ENCODE measurements at regions not wholly inside any gene's neighbourhood (a gene's known extent, or its start where the extent isn't known, plus 50 kb on each side); places are given as distances from the start of the nearest gene placed in this dataset.

- TF ChIP-seq, protein P1, sequence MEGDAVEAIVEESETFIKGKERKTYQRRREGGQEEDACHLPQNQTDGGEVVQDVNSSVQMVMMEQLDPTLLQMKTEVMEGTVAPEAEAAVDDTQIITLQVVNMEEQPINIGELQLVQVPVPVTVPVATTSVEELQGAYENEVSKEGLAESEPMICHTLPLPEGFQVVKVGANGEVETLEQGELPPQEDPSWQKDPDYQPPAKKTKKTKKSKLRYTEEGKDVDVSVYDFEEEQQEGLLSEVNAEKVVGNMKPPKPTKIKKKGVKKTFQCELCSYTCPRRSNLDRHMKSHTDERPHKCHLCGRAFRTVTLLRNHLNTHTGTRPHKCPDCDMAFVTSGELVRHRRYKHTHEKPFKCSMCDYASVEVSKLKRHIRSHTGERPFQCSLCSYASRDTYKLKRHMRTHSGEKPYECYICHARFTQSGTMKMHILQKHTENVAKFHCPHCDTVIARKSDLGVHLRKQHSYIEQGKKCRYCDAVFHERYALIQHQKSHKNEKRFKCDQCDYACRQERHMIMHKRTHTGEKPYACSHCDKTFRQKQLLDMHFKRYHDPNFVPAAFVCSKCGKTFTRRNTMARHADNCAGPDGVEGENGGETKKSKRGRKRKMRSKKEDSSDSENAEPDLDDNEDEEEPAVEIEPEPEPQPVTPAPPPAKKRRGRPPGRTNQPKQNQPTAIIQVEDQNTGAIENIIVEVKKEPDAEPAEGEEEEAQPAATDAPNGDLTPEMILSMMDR (conservative IDR thresholded peaks at IDR 0.05; ENCODE audit: low read depth, low read length): no peak
- no peak for TF ChIP-seq EZH2 (IDR thresholded peaks at IDR 0.05; ENCODE audit: borderline replicate concordance, low read depth, low read length, poor library complexity, severe bottlenecking)
Observed at GRCh38 chr3:22920006-22920405, 283.1 kb upstream of the UBE2E2 start.
